ENCODE measurements at regions not wholly inside any gene's neighbourhood (a gene's known extent, or its start where the extent isn't known, plus 50 kb on each side); places are given as distances from the start of the nearest gene placed in this dataset.

- DNase-seq, result no peak
Observed at GRCh38 chr4:155107059-155107458, 101.4 kb upstream of the NPY2R start.

- DNase-seq, result no peak
Observed at GRCh38 chr4:155114790-155115189, 93.6 kb upstream of the NPY2R start.

DNA sequence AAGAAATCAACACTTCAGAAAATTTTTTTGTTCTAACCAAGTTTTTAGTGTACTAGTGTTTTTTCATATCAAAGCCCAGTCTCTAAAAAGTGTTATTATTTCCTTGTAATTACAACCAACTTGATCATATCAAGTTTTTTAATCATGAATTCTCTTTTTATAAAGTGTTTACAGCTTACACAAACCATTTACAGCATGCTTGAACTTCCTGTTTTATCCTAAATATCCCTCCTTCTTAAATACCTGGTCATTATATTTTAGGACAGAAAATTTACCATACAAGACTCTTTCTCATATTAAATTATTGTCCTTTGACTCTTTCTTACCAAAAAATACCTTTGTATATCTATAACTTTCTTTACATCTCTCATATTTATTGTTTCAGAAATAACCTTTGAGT lies 89.4 kb upstream of the NPY2R start:
- DNase-seq, result no peak

GRCh38 chr4:155120536-155120935 lies 87.9 kb upstream of the NPY2R start:
- DNase-seq, result no peak

- no peak for DNase-seq
Observed at GRCh38 chr4:155122382-155122781, 86.1 kb upstream of the NPY2R start.

GRCh38 chr4:155134136-155134535 lies 74.3 kb upstream of the NPY2R start:
- no peak for DNase-seq

GRCh38 chr4:155140889-155141288 lies 67.5 kb upstream of the NPY2R start:
- no peak for DNase-seq

- no peak for DNase-seq
Observed at GRCh38 chr4:155143512-155143911, 64.9 kb upstream of the NPY2R start.
